AML-193 (cell line): ENCODE measurements at regions not wholly inside any gene's neighbourhood (a gene's known extent, or its start where the extent isn't known, plus 50 kb on each side); places are given as distances from the start of the nearest gene placed in this dataset.

Experiments used
- DNase-seq, 2 experiments: peaks; one replicate each; lab custom pipeline; 2025; lab: John Stamatoyannopoulos, UW

- DNase-seq: no peak
These were observed 357.6 kb upstream of the PCDH15 start for GRCh38 chr10:55158633-55159032.

- DNase-seq: no peak
These were observed 345.0 kb upstream of the PCDH15 start for GRCh38 chr10:55146032-55146431.

- DNase-seq: no peak
These were observed 343.0 kb upstream of the PCDH15 start for GRCh38 chr10:55144001-55144400.

GRCh38 chr10:55141892-55142291 lies 340.9 kb upstream of the PCDH15 start:
- DNase-seq: no peak

GRCh38 chr10:55137063-55137462 lies 336.0 kb upstream of the PCDH15 start:
- no peak for DNase-seq

GRCh38 chr10:55104738-55105137 lies 303.7 kb upstream of the PCDH15 start:
- no peak for DNase-seq

GRCh38 chr10:55098452-55098851 lies 297.4 kb upstream of the PCDH15 start:
- DNase-seq: no peak

GRCh38 chr10:55091691-55092328 lies 290.8 kb upstream of the PCDH15 start:
- peak; percentile 4 to 8 for DNase-seq

- DNase-seq: no peak
These were observed 277.1 kb upstream of the PCDH15 start for GRCh38 chr10:55078121-55078520.

- DNase-seq: no peak
These were observed 264.2 kb upstream of the PCDH15 start for GRCh38 chr10:55065185-55065584.

GRCh38 chr10:55063811-55064210 lies 262.8 kb upstream of the PCDH15 start:
- DNase-seq: no peak

- DNase-seq: no peak
These were observed 261.3 kb upstream of the PCDH15 start for GRCh38 chr10:55062349-55062748.

GRCh38 chr10:55058800-55059199 lies 257.8 kb upstream of the PCDH15 start:
- no peak for DNase-seq

GRCh38 chr10:55051515-55051914 lies 250.5 kb upstream of the PCDH15 start:
- DNase-seq: no peak

- no peak for DNase-seq
These were observed 247.9 kb upstream of the PCDH15 start for GRCh38 chr10:55048830-55049498.

GRCh38 chr10:55043540-55043939 lies 242.5 kb upstream of the PCDH15 start:
- DNase-seq: no peak

GRCh38 chr10:55033061-55033460 lies 232.0 kb upstream of the PCDH15 start:
- no peak for DNase-seq

- DNase-seq: peak; percentile 4 to 27
These were observed 223.7 kb upstream of the PCDH15 start for GRCh38 chr10:55024713-55025112.

- DNase-seq: no peak
These were observed 218.4 kb upstream of the PCDH15 start for GRCh38 chr10:55019439-55019838.

- no peak for DNase-seq
These were observed 212.3 kb upstream of the PCDH15 start for GRCh38 chr10:55013318-55013717.

GRCh38 chr10:55002420-55002819 lies 201.4 kb upstream of the PCDH15 start:
- DNase-seq: no peak

GRCh38 chr10:55001422-55001821 lies 200.4 kb upstream of the PCDH15 start:
- no peak for DNase-seq

GRCh38 chr10:54993148-54993547 lies 192.1 kb upstream of the PCDH15 start:
- DNase-seq: no peak

- peak; percentile 5 to 7 for DNase-seq
These were observed 184.7 kb upstream of the PCDH15 start for GRCh38 chr10:54985732-54986131.
